Jurkat, Clone E6-1 (cell line): ENCODE measurements at regions not wholly inside any gene's neighbourhood (a gene's known extent, or its start where the extent isn't known, plus 50 kb on each side); places are given as distances from the start of the nearest gene placed in this dataset.

Experiments used
- DNase-seq: peaks from one replicate; pipeline ENCODE4 v3.0.0-alpha.2; 2011; ENCODE audit warnings: low read depth, low spot score
- H3K4me3 ChIP-seq: 2 replicates; pipeline ENCODE4 v1.5.1; 2011; ENCODE audit warnings: mild to moderate bottlenecking, low read length, control low read depth, moderate library complexity

GRCh38 chr1:81702079-81702715, 98.5 kb upstream of the ADGRL2 start:
- no peak for DNase-seq
- no peak overlapping the region for H3K4me3 ChIP-seq

- no peak for DNase-seq
These were observed 99.8 kb upstream of the ADGRL2 start for GRCh38 chr1:81700728-81701470.

GRCh38 chr1:81699234-81699633, 101.5 kb upstream of the ADGRL2 start:
- no peak overlapping the region for H3K4me3 ChIP-seq
- DNase-seq, result no peak

More at GRCh38 chr1:81700728-81701470, 99.8 kb upstream of the ADGRL2 start:
- H3K4me3 ChIP-seq, result no peak overlapping the region

GRCh38 chr1:81695741-81696140, 105.0 kb upstream of the ADGRL2 start:
- H3K4me3 ChIP-seq, result no peak overlapping the region
- no peak for DNase-seq

GRCh38 chr1:81693316-81693715, 107.4 kb upstream of the ADGRL2 start:
- no peak overlapping the region for H3K4me3 ChIP-seq
- DNase-seq, result no peak

- H3K4me3 ChIP-seq, result no peak overlapping the region
These were observed 109.9 kb upstream of the ADGRL2 start for GRCh38 chr1:81690676-81691453.

GRCh38 chr1:81689531-81689941, 111.2 kb upstream of the ADGRL2 start:
- no peak for DNase-seq
- H3K4me3 ChIP-seq, result no peak overlapping the region

More at GRCh38 chr1:81690676-81691453, 109.9 kb upstream of the ADGRL2 start:
- DNase-seq, result no peak

GRCh38 chr1:81682490-81682889, 118.2 kb upstream of the ADGRL2 start:
- DNase-seq, result no peak
- no peak overlapping the region for H3K4me3 ChIP-seq

- DNase-seq, result no peak
- H3K4me3 ChIP-seq, result no peak overlapping the region
These were observed 119.0 kb upstream of the ADGRL2 start for GRCh38 chr1:81681601-81682266.

GRCh38 chr1:81681114-81681513, 119.6 kb upstream of the ADGRL2 start:
- no peak for DNase-seq
- H3K4me3 ChIP-seq, result no peak overlapping the region

GRCh38 chr1:81679942-81680341, 120.8 kb upstream of the ADGRL2 start:
- DNase-seq, result no peak
- no peak overlapping the region for H3K4me3 ChIP-seq

- H3K4me3 ChIP-seq, result no peak overlapping the region
- DNase-seq, result no peak
These were observed 122.0 kb upstream of the ADGRL2 start for GRCh38 chr1:81678779-81679178.

- no peak for DNase-seq
- H3K4me3 ChIP-seq, result no peak overlapping the region
These were observed 128.0 kb upstream of the ADGRL2 start for GRCh38 chr1:81672766-81673165.

- H3K4me3 ChIP-seq, result no peak overlapping the region
- DNase-seq, result no peak
These were observed 129.7 kb upstream of the ADGRL2 start for GRCh38 chr1:81671038-81671437.

GRCh38 chr1:81670286-81670685, 130.4 kb upstream of the ADGRL2 start:
- no peak overlapping the region for H3K4me3 ChIP-seq
- no peak for DNase-seq

- DNase-seq, result no peak
- no peak overlapping the region for H3K4me3 ChIP-seq
These were observed 134.1 kb upstream of the ADGRL2 start for GRCh38 chr1:81666586-81666985.

- H3K4me3 ChIP-seq, result no peak overlapping the region
- DNase-seq, result no peak
These were observed 136.4 kb upstream of the ADGRL2 start for GRCh38 chr1:81664341-81664740.

- no peak overlapping the region for H3K4me3 ChIP-seq
- DNase-seq, result no peak
These were observed 137.7 kb upstream of the ADGRL2 start for GRCh38 chr1:81662913-81663526.

GRCh38 chr1:81660286-81660685, 140.4 kb upstream of the ADGRL2 start:
- no peak for DNase-seq
- no peak overlapping the region for H3K4me3 ChIP-seq
